Kidney (tissue), 13 donors: ENCODE measurements at regions not wholly inside any gene's neighbourhood (a gene's known extent, or its start where the extent isn't known, plus 50 kb on each side); places are given as distances from the start of the nearest gene placed in this dataset.

ENCODE experiments used
- DNase-seq, 5 donors: peaks; one replicate each; pipeline ENCODE4 v3.0.0-alpha.2; 2013 to 2020
- FAIRE-seq: peaks from 2 replicates; lab custom pipeline; 2012; peaks lifted over from hg19 to GRCh38; lab: Jason Lieb, UNC
- H3K27ac ChIP-seq, 2 donors: one replicate each; pipeline ENCODE4 v1.7.0; 2013; ENCODE audit warnings: low read depth in 2 of 2, low read length in 2 of 2, inconsistent platforms in 1 of 2
- H3K27me3 ChIP-seq: one replicate; pipeline ENCODE4 v1.7.1; 2013; ENCODE audit warnings: low read length, inconsistent platforms; ENCODE audit not compliant: control insufficient read depth, insufficient read depth
- H3K36me3 ChIP-seq, 3 donors: one replicate each; pipeline versions ENCODE4 v1.7.0 to v1.7.1; 2013; ENCODE audit warnings: low read length in 3 of 3, control low read depth in 1 of 3, inconsistent platforms in 1 of 3; ENCODE audit not compliant: insufficient read depth in 3 of 3, control insufficient read depth in 2 of 3
- H3K4me1 ChIP-seq, 3 donors: one replicate each; pipeline versions ENCODE4 v1.7.0 to v1.7.1; 2013; ENCODE audit warnings: low read length in 3 of 3, inconsistent platforms in 1 of 3, low read depth in 1 of 3; ENCODE audit not compliant: control insufficient read depth in 2 of 3, insufficient read depth in 2 of 3
- H3K4me3 ChIP-seq, 3 donors: one replicate each; pipeline versions ENCODE4 v1.7.0 to v1.8.1; 2013; ENCODE audit warnings: low read length in 3 of 3, control low read depth in 1 of 3, inconsistent platforms in 1 of 3
- H3K9ac ChIP-seq, 3 donors: one replicate each; pipeline versions ENCODE4 v1.7.0 to v1.7.1; 2013; ENCODE audit warnings: low read length in 3 of 3, control low read depth in 1 of 3, inconsistent platforms in 1 of 3
- H3K9me3 ChIP-seq, 3 donors: one replicate each; pipeline versions ENCODE4 v1.7.0 to v1.7.1; 2013; ENCODE audit warnings: low read length in 3 of 3, control low read depth in 1 of 3, inconsistent platforms in 1 of 3; ENCODE audit not compliant: control insufficient read depth in 2 of 3, insufficient read depth in 1 of 3
- intact Hi-C: fragments of 100-400 bp; cut with DNase I; formaldehyde crosslinking; loops from one replicate; pipeline ENCODE4 v1.11.1; 2022
- TF ChIP-seq, protein P1 (sequence below): IDR thresholded peaks from 3 replicates; pipeline ENCODE4 v1.5.1; 2012; ENCODE audit warnings: mild to moderate bottlenecking, moderate library complexity, borderline replicate concordance; ENCODE audit not compliant: insufficient read depth; ENCODE audit errors: extremely low read depth
- donor health status: control.
- donor health status: control.
- donor health status: control.
- donor health status: control.
- donor health status: control.
- donor health status: DM: yes; HTN: yes; CAD: no.
- donor health status: Normal renal cell carcinoma (clear cell type).

DNA sequence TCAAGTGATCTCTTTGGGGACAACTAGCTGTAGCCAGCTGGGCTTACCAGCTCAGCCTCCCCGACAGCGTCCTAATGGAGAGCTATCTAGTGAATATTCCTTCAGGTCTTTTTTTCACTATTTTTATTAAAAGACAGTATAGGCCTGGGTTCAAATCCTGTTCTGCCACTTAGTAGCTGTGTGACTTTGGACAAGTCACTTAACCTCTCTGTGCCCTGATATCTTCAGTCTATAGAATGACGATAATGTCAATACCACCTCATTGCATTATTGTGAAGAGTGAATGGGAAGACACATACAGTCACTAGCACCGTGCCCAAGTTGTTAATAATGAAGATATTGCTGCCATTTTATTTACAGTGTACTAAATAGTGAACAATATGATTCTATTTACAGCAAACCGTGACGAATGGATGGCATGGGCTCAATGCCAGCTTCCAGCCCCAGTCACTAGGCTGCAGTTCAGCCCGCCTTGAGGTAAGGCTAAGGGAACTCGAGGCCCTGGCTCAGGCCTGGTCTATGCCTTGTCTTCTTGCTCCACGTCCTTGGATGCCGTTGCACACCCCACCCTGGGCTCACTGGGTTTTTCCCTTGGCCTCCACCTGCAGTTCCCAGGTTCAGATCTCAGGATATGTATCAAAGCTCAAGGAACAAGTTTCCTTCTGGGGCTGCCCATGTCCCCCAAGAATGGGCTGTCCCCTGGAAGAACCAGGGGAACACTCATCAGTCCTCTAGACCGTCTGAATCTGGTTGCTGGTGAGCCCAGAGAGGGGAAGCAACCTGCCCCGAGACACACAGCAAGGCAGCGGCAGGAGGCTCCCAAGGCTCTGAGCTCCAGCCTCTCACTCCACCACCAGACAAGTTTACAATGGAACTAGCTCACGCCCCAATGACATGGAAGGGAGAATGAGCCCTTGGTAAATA is 95.4 kb upstream of the TNRC6C start:
- Histone ChIP-seq H3K4me1 (peaks cover 0 to 2% (median 0%) of the 10 kb centered on the region in 3 donors), H3K27me3 (no peaks in the 10 kb centered on the region), H3K9ac (no peak overlapping the region), H3K27ac (no peak overlapping the region), H3K36me3 (no peaks in the 10 kb centered on the region), H3K9me3 (no peaks in the 10 kb centered on the region), H3K4me3 (no peak overlapping the region)
- DNase-seq (peak in 1 of 5 donors; percentile 41), FAIRE-seq (no peak)
- TF ChIP-seq, protein P1, sequence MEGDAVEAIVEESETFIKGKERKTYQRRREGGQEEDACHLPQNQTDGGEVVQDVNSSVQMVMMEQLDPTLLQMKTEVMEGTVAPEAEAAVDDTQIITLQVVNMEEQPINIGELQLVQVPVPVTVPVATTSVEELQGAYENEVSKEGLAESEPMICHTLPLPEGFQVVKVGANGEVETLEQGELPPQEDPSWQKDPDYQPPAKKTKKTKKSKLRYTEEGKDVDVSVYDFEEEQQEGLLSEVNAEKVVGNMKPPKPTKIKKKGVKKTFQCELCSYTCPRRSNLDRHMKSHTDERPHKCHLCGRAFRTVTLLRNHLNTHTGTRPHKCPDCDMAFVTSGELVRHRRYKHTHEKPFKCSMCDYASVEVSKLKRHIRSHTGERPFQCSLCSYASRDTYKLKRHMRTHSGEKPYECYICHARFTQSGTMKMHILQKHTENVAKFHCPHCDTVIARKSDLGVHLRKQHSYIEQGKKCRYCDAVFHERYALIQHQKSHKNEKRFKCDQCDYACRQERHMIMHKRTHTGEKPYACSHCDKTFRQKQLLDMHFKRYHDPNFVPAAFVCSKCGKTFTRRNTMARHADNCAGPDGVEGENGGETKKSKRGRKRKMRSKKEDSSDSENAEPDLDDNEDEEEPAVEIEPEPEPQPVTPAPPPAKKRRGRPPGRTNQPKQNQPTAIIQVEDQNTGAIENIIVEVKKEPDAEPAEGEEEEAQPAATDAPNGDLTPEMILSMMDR: no peak
- intact Hi-C loops: no loop called here

DNA sequence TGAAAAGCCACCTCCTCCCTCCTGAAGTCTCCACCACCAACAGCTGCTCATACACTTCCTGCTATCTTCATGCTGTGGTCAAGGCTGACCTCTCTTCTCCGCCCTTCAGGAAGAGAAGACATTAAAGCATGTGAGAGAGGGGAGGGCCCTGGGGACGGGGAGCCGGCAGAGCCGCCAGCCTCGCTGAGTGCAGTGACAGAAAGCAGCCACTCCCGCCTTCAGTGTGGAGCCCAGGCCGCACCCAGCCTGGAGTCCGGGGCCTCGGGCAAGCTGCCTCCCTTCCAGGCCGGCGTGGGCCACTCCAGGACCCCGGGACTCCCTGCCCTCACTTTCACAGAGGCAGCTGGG is 94.7 kb upstream of the TNRC6C start:
- no peak overlapping the region for H3K9ac ChIP-seq
- no peaks in the 10 kb centered on the region for H3K9me3 ChIP-seq
- no peak overlapping the region for H3K4me3 ChIP-seq
- no peaks in the 10 kb centered on the region for H3K27me3 ChIP-seq
- FAIRE-seq (no peak), DNase-seq (peak in 2 of 5 donors; percentile 64 to 80)
- intact Hi-C loops: no loop called here
- TF ChIP-seq, protein P1: no peak
- no peaks in the 10 kb centered on the region for H3K36me3 ChIP-seq
- H3K4me1 ChIP-seq: peaks cover 0 to 2% (median 0%) of the 10 kb centered on the region in 3 donors
- H3K27ac ChIP-seq: no peak overlapping the region

DNA sequence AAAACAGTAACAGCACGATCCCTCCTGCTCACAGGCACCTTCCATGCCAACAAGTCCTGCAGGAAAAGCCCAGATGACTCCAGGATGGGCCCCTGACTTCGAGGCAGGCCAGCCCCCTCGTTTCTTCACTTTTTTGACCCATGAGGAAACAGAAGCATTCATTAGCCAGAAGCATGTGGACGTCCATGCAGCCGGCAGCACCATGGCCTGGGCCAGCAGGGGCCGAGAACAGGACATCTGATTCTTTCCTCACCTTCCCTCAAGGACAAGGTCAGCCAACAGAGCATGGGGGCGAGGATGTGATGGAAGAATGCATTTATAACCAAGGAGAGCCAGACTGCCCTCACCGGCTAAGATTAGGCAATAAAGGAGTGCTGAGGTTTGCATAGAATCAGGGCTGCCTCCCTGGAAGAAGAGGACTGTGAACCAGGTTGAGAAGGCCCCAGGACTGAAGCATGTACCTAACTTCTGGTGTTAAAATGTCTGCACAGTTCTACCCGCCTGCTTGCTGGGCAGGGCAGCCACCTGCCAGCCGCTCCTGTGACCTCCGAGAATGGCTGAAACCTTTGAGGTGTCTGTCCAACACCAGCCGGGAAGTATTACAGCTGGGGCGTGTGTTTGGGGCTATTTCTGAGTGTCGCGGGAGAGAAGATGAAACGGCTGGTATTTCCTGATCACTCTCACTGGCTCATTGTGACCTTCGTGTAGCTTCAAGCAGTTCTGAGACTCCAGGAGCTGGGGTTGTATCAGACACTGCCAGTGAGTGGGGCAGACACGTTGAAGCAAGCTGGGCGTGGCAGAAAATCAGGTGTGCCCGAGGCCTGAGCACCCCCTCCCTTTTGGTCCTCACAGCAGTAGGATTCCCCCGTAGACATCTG is 94.0 kb upstream of the TNRC6C start:
- H3K9ac ChIP-seq: no peak overlapping the region
- no peak for FAIRE-seq
- TF ChIP-seq, protein P1: no peak
- H3K4me3 ChIP-seq: no peak overlapping the region
- H3K4me1 ChIP-seq: peaks cover 0 to 2% (median 0%) of the 10 kb centered on the region in 3 donors
- intact Hi-C loops: no loop called here
- peak in 1 of 5 donors; percentile 45 for DNase-seq
- H3K36me3 ChIP-seq: no peaks in the 10 kb centered on the region
- H3K9me3 ChIP-seq: no peaks in the 10 kb centered on the region
- no peaks in the 10 kb centered on the region for H3K27me3 ChIP-seq
- no peak overlapping the region for H3K27ac ChIP-seq
